Tibial nerve (tissue), 3 donors: ENCODE measurements at regions not wholly inside any gene's neighbourhood (a gene's known extent, or its start where the extent isn't known, plus 50 kb on each side); places are given as distances from the start of the nearest gene placed in this dataset.

Source experiments
- POLR2A ChIP-seq, 2 donors: fragments of 450-650 bp; IDR thresholded peaks; one replicate each; pipeline ENCODE4 v1.6.1; 2017; ENCODE audit warnings: antibody characterized with exemption in 2 of 2, mild to moderate bottlenecking in 2 of 2, moderate library complexity in 2 of 2
- TF ChIP-seq, protein P1 (sequence below), 5 experiments: fragments of 200-600 bp in 3 of 5; fragments of 450-650 bp in 2 of 5; sonication (generic) in 3 of 5; IDR thresholded peaks; one replicate each; pipeline ENCODE4 v1.5.1; 2016 to 2019; ENCODE audit warnings: antibody characterized with exemption in 5 of 5, mild to moderate bottlenecking in 3 of 5, moderate library complexity in 2 of 5

DNA sequence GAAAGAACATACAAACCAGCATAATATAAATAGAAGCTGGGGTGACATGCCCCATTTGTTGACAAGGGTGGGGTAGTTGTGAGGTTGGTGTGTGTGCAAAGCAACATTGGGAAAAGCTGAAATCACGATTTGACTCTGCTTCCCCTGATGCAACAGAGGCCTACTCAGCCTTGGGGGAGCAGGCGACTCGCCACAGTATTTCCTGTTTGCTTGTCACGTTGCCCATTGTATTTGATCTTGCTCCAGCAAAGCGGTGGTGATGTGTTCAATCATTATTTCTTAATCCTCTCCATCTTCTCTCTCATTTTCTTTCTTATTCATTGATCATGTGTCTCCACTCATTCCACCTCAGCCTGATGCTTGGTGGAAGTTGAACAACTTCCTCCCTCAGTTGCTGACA is 165.8 kb upstream of the CITED2 start:
- TF ChIP-seq, protein P1, sequence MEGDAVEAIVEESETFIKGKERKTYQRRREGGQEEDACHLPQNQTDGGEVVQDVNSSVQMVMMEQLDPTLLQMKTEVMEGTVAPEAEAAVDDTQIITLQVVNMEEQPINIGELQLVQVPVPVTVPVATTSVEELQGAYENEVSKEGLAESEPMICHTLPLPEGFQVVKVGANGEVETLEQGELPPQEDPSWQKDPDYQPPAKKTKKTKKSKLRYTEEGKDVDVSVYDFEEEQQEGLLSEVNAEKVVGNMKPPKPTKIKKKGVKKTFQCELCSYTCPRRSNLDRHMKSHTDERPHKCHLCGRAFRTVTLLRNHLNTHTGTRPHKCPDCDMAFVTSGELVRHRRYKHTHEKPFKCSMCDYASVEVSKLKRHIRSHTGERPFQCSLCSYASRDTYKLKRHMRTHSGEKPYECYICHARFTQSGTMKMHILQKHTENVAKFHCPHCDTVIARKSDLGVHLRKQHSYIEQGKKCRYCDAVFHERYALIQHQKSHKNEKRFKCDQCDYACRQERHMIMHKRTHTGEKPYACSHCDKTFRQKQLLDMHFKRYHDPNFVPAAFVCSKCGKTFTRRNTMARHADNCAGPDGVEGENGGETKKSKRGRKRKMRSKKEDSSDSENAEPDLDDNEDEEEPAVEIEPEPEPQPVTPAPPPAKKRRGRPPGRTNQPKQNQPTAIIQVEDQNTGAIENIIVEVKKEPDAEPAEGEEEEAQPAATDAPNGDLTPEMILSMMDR (IDR thresholded peaks at IDR 0.05) = no peak
- TF ChIP-seq POLR2A (IDR thresholded peaks at IDR 0.05) = no peak
